Aorta (tissue), 5 donors: ENCODE measurements at regions not wholly inside any gene's neighbourhood (a gene's known extent, or its start where the extent isn't known, plus 50 kb on each side); places are given as distances from the start of the nearest gene placed in this dataset.

Experiments
- ATAC-seq: fragments of 200-7000 bp; cut with Tn5 transposase; one replicate; pipeline ENCODE4 v1.9.1; 2022; ENCODE audit warnings: moderate library complexity; ENCODE audit not compliant: low FRiP score
- DNase-seq, 2 donors: peaks; one replicate each; pipeline ENCODE4 v3.0.0-alpha.2; 2020
- H3K27ac ChIP-seq, 2 donors: one replicate each; pipeline ENCODE4 v1.5.1; 2013; ENCODE audit warnings: low read length in 2 of 2, mild to moderate bottlenecking in 2 of 2, moderate library complexity in 2 of 2, control low read depth in 1 of 2, inconsistent platforms in 1 of 2, low read depth in 1 of 2
- H3K27me3 ChIP-seq, 2 donors: one replicate each; pipeline ENCODE4 v1.6.1; 2013; ENCODE audit warnings: control low read depth in 1 of 2, low read length in 1 of 2, mild to moderate bottlenecking in 1 of 2, moderate library complexity in 1 of 2; ENCODE audit not compliant: insufficient read depth in 2 of 2, control insufficient read depth in 1 of 2
- H3K36me3 ChIP-seq, 2 donors: one replicate each; pipeline ENCODE4 v1.6.1; 2013; ENCODE audit warnings: control low read depth in 1 of 2, low read length in 1 of 2, mild to moderate bottlenecking in 1 of 2; ENCODE audit not compliant: insufficient read depth in 2 of 2, control insufficient read depth in 1 of 2
- H3K4me1 ChIP-seq, 2 donors: one replicate each; pipeline ENCODE4 v1.6.1; 2013; ENCODE audit warnings: low read length in 2 of 2, control low read depth in 1 of 2, mild to moderate bottlenecking in 1 of 2, moderate library complexity in 1 of 2; ENCODE audit not compliant: insufficient read depth in 2 of 2, control insufficient read depth in 1 of 2
- H3K4me3 ChIP-seq, 2 donors: one replicate each; pipeline ENCODE4 v1.5.1; 2013; ENCODE audit warnings: low read length in 2 of 2, control low read depth in 1 of 2, mild to moderate bottlenecking in 1 of 2
- H3K9me3 ChIP-seq: one replicate; pipeline ENCODE4 v1.6.1; 2013; ENCODE audit warnings: mild to moderate bottlenecking, low read length; ENCODE audit not compliant: control insufficient read depth
- WGBS, 2 donors: extraction: QIAGEN DNeasy Blood & Tissue Kit; methylation state at CpG; one replicate each; pipeline ENCODE4 v1.1.7; 2013; 5-methylcytosine and 5-hydroxymethylcytosine counted together
- intact Hi-C, 2 donors: fragments of 100-400 bp; cut with DNase I; formaldehyde crosslinking; loops; one replicate each; pipeline versions ENCODE4 v1.14.2 to v1.15.0; 2022
- donor health status: healthy with polysubstance abuse.
- donor health status: Bipolar disorder and iron deficiency.
- donor health status: DM: no; HTN: no; CAD: no.
- donor health status: DM: no; HTN: no; CAD: no.
- donor health status: DM: yes; HTN: yes; CAD: no.

DNA sequence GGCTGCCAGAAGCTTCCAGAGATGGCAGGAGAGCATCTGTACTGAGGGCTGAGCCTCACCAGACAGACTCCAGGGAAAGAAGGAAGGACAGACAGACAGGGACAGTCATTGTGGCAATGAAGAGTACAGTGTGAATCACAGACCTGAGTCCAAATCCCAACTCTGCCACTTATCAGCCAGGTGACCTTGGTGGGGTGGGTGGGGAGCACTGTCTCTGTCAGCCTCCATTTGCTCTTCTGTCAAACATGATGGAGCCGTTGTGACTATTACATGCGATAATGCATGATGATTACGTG lies 85.9 kb upstream of the FSTL4 start:
- no peaks in the 10 kb centered on the region for H3K36me3 ChIP-seq
- 95 to 98% methylated on average over 3 of the region's 3 CpGs for WGBS, 2 donors
- no peaks in the 10 kb centered on the region for H3K9me3 ChIP-seq
- DNase-seq (no peak), ATAC-seq (no peak)
- no peak overlapping the region for H3K4me3 ChIP-seq
- H3K4me1 ChIP-seq: no peaks in the 10 kb centered on the region
- intact Hi-C loops: no loop called here
- H3K27me3 ChIP-seq: no peaks in the 10 kb centered on the region
- no peak overlapping the region for H3K27ac ChIP-seq

DNA sequence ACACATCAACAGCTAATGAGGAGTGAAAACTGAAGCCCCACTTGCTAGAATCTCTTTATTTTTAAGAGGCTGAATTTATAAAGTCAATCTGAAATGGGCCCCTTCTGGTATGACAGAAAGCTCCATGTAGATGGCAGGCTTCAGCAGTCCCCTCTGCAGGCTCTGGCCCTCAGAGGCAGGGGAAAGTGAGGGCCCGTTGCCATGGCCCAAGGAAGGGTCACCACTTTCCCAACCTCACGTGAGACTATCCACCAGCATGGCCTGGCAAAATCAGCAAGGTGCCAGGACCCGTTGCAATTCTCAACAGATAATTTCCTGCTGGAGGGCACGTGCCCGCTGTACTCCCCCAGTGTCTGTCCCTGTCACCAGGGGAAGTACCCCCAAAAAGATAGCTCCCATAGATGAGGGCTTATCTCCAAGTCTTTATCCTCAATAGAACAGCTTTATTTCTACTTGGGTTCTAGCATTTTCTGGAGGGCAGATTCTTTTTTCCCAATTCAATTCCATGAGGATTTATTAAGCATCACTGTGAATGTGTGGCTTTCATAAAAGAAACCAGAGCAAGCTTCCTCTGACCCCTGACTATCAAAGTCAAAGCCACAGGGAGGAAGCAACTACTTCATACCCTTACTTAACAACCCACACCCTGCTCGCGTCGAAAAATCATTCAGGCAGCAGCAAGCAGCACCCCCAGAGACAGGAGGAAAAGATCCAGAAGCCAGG lies 85.4 kb upstream of the FSTL4 start:
- WGBS, 2 donors: 83 to 89% methylated on average over 8 of the region's 8 CpGs
- intact Hi-C loops: no loop called here
- H3K4me1 ChIP-seq: no peaks in the 10 kb centered on the region
- H3K27me3 ChIP-seq: no peaks in the 10 kb centered on the region
- ATAC-seq (no peak), DNase-seq (no peak)
- no peak overlapping the region for H3K4me3 ChIP-seq
- no peaks in the 10 kb centered on the region for H3K36me3 ChIP-seq
- H3K9me3 ChIP-seq: no peaks in the 10 kb centered on the region
- no peak overlapping the region for H3K27ac ChIP-seq

DNA sequence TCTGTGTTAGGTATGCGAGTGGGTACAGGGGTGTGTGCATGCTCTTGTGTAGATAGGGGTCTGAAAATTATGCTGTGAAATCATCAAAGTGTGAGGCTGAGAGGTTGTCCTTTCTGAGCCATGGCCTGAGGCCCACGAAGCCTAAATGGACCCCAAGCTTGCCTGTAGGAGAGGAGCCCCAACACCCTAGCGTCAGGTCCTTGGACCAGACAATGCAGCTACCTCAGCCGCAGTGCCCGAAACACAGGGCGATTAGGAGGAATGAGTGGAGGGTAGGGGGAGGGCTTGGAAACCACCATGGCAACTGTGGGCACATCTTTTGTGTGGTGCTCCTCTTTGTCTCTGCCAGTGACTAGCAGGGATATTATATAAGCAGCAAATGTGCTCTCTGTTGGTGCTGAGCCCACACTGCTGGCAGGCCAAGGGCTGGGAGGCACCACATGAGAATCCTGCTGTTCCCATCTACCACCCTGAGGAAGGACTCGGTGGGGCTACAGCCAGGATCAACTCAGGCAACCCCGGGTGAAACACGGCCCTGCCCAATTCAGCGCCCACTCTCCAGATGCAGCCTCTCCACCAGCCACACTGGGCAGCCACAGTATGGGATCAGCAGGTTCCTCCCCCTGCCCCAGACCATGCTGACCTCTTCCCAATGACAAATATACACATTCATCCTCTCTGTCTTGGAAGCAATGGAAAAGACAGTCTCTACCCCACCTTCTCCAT lies 84.6 kb upstream of the FSTL4 start:
- intact Hi-C loops: no loop called here
- ATAC-seq: no peak
- Histone ChIP-seq H3K9me3 (no peaks in the 10 kb centered on the region), H3K36me3 (no peaks in the 10 kb centered on the region), H3K4me1 (no peaks in the 10 kb centered on the region), H3K27me3 (no peaks in the 10 kb centered on the region), H3K4me3 (no peak overlapping the region), H3K27ac (no peak overlapping the region)
- WGBS, 2 donors: 91 to 94% methylated on average over 10 of the region's 10 CpGs
- no peak for DNase-seq

DNA sequence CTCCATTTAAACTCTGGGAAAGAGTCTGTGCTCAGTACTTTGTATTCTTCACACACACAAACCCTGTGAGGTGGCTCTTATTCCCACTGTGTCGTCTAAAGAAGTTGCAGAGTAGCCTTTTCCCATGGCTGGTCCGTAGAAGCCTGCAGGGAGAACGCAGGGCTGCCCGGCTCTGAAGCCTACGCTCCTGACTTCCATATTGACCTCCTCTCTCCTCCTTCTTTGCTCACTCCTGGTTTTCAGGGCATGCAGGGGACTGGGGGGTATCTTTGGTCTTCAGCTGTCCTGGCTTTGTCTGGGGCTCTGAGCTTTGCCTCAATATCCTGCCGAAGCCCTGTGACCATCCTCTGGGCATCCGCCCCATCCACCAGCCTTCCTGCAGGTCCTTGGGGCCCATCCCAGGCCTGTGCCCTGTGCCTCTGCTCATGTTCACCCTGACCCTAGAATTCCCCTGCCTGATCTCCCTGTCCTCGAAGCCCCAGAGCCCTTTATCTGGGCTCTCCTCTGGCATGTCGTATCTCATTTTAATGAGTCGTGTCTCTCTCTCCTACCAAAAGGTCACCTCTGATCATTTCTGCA lies 83.8 kb upstream of the FSTL4 start:
- intact Hi-C loops: no loop called here
- 83 to 88% methylated on average over 10 of the region's 10 CpGs for WGBS, 2 donors
- H3K27ac ChIP-seq: no peak overlapping the region
- no peaks in the 10 kb centered on the region for H3K9me3 ChIP-seq
- ATAC-seq: no peak
- H3K4me3 ChIP-seq: no peak overlapping the region
- DNase-seq: no peak
- peaks cover 0 to 2% of the 10 kb centered on the region in 2 donors for H3K27me3 ChIP-seq
- no peaks in the 10 kb centered on the region for H3K36me3 ChIP-seq
- H3K4me1 ChIP-seq: no peaks in the 10 kb centered on the region

DNA sequence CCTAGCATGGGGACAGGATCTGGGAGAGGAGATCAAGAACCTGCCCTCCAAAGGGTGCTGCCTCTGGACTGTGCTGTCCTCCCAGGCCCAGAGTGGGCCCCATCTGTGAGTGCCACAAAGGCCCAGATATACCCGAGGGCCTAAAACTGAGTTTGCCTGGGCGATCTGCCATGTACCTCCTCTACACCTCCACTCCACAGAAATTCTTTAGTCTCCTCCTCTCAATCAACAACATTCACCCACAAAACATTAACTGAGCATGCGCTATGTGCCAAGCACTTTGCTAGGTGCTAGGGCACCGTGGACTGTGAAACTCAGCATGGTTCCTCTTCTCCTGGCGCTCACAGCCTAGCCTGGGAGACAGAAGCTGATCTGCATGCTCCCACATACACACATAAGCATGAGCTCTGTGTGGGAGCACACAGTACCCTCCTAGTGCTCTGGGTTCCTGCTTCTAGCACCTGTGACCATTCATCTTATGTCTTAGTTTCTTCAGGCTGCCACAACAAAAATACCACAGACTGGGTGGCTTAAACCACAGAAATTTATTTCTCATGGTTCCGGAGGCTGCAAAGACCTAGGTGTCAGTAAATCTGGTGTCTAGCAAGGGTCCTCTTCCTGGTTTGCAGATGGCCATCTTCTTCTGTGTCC lies 82.0 kb upstream of the FSTL4 start:
- no peak for DNase-seq
- H3K4me1 ChIP-seq: no peaks in the 10 kb centered on the region
- no peaks in the 10 kb centered on the region for H3K9me3 ChIP-seq
- H3K36me3 ChIP-seq: no peaks in the 10 kb centered on the region
- H3K27ac ChIP-seq: no peak overlapping the region
- no peak for ATAC-seq
- peaks cover 0 to 2% of the 10 kb centered on the region in 2 donors for H3K27me3 ChIP-seq
- intact Hi-C loops: no loop called here
- no peak overlapping the region for H3K4me3 ChIP-seq
- WGBS, 2 donors: 88 to 90% methylated on average over 6 of the region's 6 CpGs

DNA sequence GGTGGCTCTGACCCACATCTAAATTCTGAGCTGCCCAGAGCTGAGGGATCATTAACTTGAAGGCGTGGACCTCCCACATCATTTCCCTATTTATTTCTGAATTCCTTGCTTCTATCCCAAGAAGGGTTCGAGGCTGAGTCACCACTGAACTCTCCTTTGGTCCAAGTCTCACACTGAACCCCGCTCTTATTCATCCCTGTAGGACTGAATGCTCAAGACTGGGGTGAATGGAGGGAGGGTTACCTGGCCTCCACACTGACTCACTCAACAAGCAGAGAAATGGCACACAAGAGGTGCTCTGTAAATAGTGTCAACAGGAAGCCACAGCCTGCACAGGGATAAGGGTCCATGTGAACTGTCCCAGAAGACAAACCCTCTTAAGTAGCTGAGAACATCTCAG lies 79.1 kb upstream of the FSTL4 start:
- ATAC-seq: no peak
- Histone ChIP-seq H3K36me3 (no peaks in the 10 kb centered on the region), H3K27ac (no peak overlapping the region), H3K9me3 (no peaks in the 10 kb centered on the region), H3K4me3 (no peak overlapping the region), H3K4me1 (no peaks in the 10 kb centered on the region), H3K27me3 (peaks cover 0 to 2% of the 10 kb centered on the region in 2 donors)
- 56 to 69% methylated on average over 3 of the region's 3 CpGs for WGBS, 2 donors
- intact Hi-C loops: no loop called here
- DNase-seq: peak in 1 of 2 donors; percentile 10

DNA sequence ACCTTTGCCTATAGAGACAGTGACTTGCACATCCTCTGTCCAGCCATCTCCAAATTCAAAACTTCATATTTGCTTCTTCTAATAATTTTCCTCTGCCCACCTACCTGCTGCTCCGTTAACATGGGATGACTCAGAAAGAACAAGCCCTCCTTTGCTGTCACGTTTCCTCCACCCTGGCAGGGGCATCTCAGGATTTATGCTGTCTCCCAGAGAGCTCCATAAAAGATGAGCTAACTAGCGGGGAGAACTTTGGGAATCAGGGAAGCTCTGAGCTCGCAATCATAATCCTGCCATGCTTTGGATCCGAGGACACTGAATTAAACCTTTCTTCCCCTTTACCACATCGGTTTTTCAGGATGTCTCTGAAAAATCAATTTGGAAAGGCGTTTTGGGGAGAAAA lies 78.4 kb upstream of the FSTL4 start:
- Histone ChIP-seq H3K27me3 (peaks cover 0 to 2% of the 10 kb centered on the region in 2 donors), H3K4me1 (no peaks in the 10 kb centered on the region), H3K4me3 (no peak overlapping the region), H3K27ac (no peak overlapping the region), H3K9me3 (no peaks in the 10 kb centered on the region), H3K36me3 (no peaks in the 10 kb centered on the region)
- WGBS, 2 donors: 73 to 76% methylated on average over 7 of the region's 7 CpGs
- peak in 1 of 2 donors; percentile 5 for DNase-seq
- intact Hi-C loops: no loop called here
- no peak for ATAC-seq

DNA sequence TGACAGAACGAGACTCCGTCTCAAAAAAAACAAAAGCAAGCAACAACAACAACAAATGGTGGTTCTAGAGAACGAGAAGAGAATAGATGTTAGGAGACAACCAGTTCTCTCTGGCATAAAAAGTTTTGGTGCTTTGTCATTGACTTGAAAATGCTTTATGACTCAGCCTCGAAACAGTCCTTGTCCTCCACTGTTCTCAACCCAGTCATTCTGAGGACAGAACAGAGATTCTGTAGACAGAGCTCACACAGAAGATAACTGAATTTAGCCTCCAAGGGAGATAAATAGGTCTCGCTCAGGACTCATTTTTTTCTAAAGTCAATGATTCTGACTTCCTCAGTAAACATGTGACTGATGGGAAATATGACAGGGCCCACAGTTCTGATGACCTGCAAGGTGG lies 76.0 kb upstream of the FSTL4 start:
- no peak overlapping the region for H3K4me3 ChIP-seq
- DNase-seq (no peak), ATAC-seq (no peak)
- H3K27me3 ChIP-seq: peaks cover 0 to 2% of the 10 kb centered on the region in 2 donors
- no peaks in the 10 kb centered on the region for H3K9me3 ChIP-seq
- H3K27ac ChIP-seq: no peak overlapping the region
- no peaks in the 10 kb centered on the region for H3K36me3 ChIP-seq
- intact Hi-C loops: no loop called here
- WGBS, 2 donors: 51 to 56% methylated on average over 5 of the region's 5 CpGs
- no peaks in the 10 kb centered on the region for H3K4me1 ChIP-seq
